ENCODE measurements at regions not wholly inside any gene's neighbourhood (a gene's known extent, or its start where the extent isn't known, plus 50 kb on each side); places are given as distances from the start of the nearest gene placed in this dataset.

- no peak for TF ChIP-seq POLR2A (IDR thresholded peaks at IDR 0.05)
- TF ChIP-seq CTCF (IDR thresholded peaks at IDR 0.05), result no peak
- no peak for TF ChIP-seq EP300 (IDR thresholded peaks at IDR 0.05)
Observed at GRCh38 chr2:223537115-223537514, 65.0 kb downstream of the SCG2 start.
